NCI-H748 treated with DMSO at 0.1 percent for 48 hours (cell line): ENCODE measurements at regions not wholly inside any gene's neighbourhood (a gene's known extent, or its start where the extent isn't known, plus 50 kb on each side); places are given as distances from the start of the nearest gene placed in this dataset.
A peak's percentile ranks its signal among the peaks of the same experiment; 100 is the strongest.

Experiments used
- DNase-seq: peaks from one replicate; lab custom pipeline; 2025; lab: John Stamatoyannopoulos, UW

- DNase-seq: no peak
Measured at GRCh38 chr10:36688717-36689116, 436.7 kb upstream of the ANKRD30A start.

GRCh38 chr10:36683421-36683820 is 442.0 kb upstream of the ANKRD30A start:
- DNase-seq: no peak

GRCh38 chr10:36681751-36682632 is 443.4 kb upstream of the ANKRD30A start:
- no peak for DNase-seq

GRCh38 chr10:36679554-36679953 is 445.8 kb upstream of the ANKRD30A start:
- no peak for DNase-seq

- no peak for DNase-seq
Measured at GRCh38 chr10:36677431-36677768, 448.0 kb upstream of the ANKRD30A start.

- peak; percentile 99 for DNase-seq
Measured at GRCh38 chr10:36676756-36677430, 448.5 kb upstream of the ANKRD30A start.

- peak; percentile 99 for DNase-seq
Measured at GRCh38 chr10:36676321-36676720, 449.1 kb upstream of the ANKRD30A start.

GRCh38 chr10:36675458-36675880 is 449.9 kb upstream of the ANKRD30A start:
- DNase-seq: no peak

- no peak for DNase-seq
Measured at GRCh38 chr10:36671607-36672006, 453.8 kb upstream of the ANKRD30A start.

- no peak for DNase-seq
Measured at GRCh38 chr10:36670621-36671402, 454.6 kb upstream of the ANKRD30A start.

GRCh38 chr10:36669615-36670352 is 455.6 kb upstream of the ANKRD30A start:
- DNase-seq: no peak

- no peak for DNase-seq
Measured at GRCh38 chr10:36666451-36666850, 458.9 kb upstream of the ANKRD30A start.

- DNase-seq: no peak
Measured at GRCh38 chr10:36662571-36662970, 462.8 kb upstream of the ANKRD30A start.

GRCh38 chr10:36650274-36650673 is 475.1 kb upstream of the ANKRD30A start:
- DNase-seq: no peak

- no peak for DNase-seq
Measured at GRCh38 chr10:36647540-36647939, 477.9 kb upstream of the ANKRD30A start.

GRCh38 chr10:36640626-36641025 is 484.8 kb upstream of the ANKRD30A start:
- no peak for DNase-seq

- DNase-seq: no peak
Measured at GRCh38 chr10:36638462-36639155, 486.8 kb upstream of the ANKRD30A start.

GRCh38 chr10:36636879-36637278 is 488.5 kb upstream of the ANKRD30A start:
- no peak for DNase-seq

- no peak for DNase-seq
Measured at GRCh38 chr10:36636285-36636839, 489.0 kb upstream of the ANKRD30A start.

- no peak for DNase-seq
Measured at GRCh38 chr10:36634916-36635315, 490.5 kb upstream of the ANKRD30A start.

GRCh38 chr10:36630267-36630666 is 495.1 kb upstream of the ANKRD30A start:
- DNase-seq: no peak
